ENCODE measurements at regions not wholly inside any gene's neighbourhood (a gene's known extent, or its start where the extent isn't known, plus 50 kb on each side); places are given as distances from the start of the nearest gene placed in this dataset.

DNA sequence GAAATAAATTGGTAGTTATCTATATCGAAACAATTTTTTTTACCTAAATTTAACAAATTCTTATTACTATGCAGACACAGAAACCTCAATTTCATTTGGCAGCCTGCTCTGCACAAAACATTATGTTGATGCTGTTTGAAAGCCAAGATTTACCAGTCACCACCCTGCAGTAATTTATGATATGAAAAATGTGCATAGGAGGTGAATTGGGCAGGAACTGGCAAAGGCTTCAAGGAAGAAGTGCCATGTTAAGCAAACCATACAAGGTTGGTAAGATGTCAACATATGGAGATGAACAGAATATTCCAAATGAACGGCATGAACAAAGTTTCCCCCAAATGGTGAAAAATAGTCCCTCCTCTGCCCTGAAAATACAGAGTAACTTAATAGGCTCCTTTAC lies 54.2 kb upstream of the TAB2 start:
- intact Hi-C loops (cut with micrococcal nuclease) = no loop called here

DNA sequence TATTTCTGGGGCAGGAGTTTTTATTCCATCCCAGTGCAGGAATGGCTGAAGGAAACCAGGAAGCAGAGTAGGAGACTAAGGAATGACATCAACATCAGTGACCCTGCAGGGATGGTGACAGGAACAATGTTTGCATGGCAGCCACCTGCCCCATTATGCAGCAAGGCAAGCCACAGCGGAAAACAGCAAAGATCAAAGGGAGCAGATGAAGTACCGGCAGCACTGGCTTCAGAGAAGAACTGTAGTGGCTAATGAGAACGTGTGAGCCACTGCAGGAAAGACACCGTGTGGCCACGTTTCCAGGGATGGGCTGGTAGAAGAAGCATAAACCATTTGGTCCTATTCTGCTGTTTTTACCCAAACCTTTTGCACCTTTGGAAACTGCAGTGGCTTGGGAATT lies 52.9 kb upstream of the TAB2 start:
- intact Hi-C loops (cut with micrococcal nuclease) = no loop called here

DNA sequence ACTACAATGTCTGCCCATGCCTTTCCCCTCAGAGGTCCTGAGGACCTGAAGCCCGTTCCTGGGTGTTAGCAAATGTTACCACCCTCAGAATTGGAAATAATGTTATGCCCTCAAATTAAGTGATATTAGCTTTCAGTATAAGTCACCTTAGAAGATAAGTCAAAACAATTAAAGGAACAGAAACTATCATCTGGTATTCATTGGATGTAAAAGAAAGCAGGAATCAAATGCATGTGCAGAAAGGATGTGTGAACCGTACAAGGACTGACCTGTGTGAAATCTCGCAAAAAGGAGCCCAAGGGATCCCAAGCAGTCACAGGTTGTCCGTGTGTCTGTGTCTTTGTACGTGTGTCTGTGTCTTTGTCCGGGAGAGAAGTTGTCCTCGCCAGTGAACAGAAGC lies 51.6 kb upstream of the TAB2 start:
- intact Hi-C loops (cut with micrococcal nuclease) = no loop called here

DNA sequence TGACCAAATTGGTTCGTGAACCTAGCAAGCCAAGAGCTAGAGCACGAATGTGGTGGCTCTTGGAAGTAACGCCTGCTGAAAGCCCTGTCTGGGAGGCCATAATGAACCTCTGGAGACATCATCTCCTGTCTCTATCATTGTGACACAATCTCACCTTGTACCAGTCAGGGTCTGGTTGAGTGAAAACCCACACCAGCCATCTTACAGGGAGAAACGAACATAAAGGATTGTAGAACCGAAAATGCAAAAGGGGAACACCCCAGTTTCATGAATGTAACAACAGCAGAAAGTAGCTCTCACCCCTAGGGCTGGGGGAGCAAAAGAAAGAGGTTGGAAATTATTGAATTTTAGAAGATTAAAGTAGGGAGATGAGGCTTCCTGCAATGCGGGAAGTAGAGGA lies 50.9 kb upstream of the TAB2 start:
- intact Hi-C loops (cut with micrococcal nuclease) = no loop called here

DNA sequence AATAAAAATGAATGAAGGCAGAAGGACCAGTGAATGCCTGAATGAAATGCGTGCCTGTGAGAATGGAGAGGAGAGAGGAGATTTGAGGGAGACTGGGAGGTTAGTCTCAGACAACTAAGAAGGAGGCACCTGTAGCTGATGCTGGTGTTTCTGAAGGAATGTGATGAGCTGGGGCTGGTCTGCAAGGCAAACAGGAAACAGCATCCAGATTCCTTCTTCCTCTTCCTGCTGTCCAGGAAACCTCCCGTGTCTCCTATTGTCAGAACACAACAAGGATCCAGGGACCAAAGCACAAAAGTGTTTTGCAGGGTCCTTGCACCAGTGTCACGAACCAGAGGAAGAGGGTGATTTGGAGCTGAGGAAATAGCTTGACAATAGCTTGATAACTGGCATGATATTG lies 50.4 kb upstream of the TAB2 start:
- intact Hi-C loops (cut with micrococcal nuclease) = no loop called here

DNA sequence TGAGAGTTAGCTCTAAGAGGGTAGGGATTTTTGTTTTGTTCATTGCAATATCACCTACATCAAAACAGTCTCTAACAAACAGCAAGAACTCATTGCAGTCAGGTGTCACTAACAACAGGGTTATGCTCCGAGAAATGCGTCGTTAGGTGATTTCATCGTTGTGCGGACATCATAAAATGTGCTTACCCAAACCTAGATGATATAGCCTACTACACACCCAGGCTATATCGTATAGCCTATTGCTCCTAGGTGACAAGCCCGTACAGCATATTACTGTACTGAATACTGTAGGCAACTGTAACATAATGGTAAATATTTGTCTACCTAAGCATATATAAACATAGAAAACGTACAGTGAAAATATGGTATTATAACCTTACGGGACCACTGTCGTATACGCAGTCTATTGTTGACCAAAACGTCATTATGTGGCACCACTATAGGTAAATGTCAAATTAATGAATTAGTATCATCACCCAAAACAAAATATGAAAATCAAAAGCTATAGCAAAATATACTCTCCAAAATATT lies 49.9 kb upstream of the TAB2 start:
- intact Hi-C loops (cut with micrococcal nuclease) = no loop called here

All from T-helper 2 cell treated with Interferon-gamma antibody and Interleukin-4, amounts not matched to agents 100 ng/mL and 5 ng/mL, for 36 hours (primary cell).